ENCODE measurements at regions not wholly inside any gene's neighbourhood (a gene's known extent, or its start where the extent isn't known, plus 50 kb on each side); places are given as distances from the start of the nearest gene placed in this dataset.
A peak's percentile ranks its signal among the peaks of the same experiment; 100 is the strongest.

GRCh38 chrX:1111601-1112300 lies 100.7 kb downstream of the CRLF2 start (continued):
- TF ChIP-seq HDAC2 (IDR thresholded peaks at IDR 0.05; ENCODE audit: borderline replicate concordance in 1 of 2, low read depth in 2 of 2, low read length in 2 of 2) (0 out of 4 replicates have a peak, but pooled peaks of 1 of the 2 experiments have one; percentile 37), POLR2AphosphoS5 (IDR thresholded peaks at IDR 0.05; ENCODE audit: low read depth, low read length) (no peak), JUN (IDR thresholded peaks at IDR 0.05; ENCODE audit: low read depth, low read length) (no peak)

Measured in H1 (cell line).